ENCODE measurements at regions not wholly inside any gene's neighbourhood (a gene's known extent, or its start where the extent isn't known, plus 50 kb on each side); places are given as distances from the start of the nearest gene placed in this dataset.
A peak's percentile ranks its signal among the peaks of the same experiment; 100 is the strongest.

DNA sequence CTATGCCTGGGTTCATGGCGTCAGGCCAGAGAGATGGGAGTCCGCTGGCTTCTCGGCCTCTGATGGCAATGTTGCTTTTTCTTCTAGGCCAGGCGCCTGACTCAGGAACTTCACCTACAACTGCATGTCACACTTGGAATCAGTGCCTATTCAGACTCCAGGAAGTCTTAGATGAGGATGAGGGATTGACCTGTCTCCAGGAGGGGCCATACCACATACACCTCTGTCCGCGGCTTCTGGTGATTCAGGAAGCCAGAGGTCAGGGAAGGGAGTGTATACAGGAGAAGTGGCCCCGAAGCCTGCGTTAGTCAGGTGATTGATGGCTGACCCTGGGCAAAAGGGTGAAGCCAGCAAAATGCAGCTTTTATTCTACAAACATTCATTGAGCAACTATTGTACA is 109.1 kb upstream of the RMDN2 start:
- Histone ChIP-seq H3K9me3 (no peaks in the 10 kb centered on the region), H3K4me3 (no peak overlapping the region), H3K36me3 (replicated peaks) (no peaks in the 10 kb centered on the region), H3K4me1 (no peaks in the 10 kb centered on the region), H3K27me3 (ENCODE audit: low read depth) (no peaks in the 10 kb centered on the region)
- in situ Hi-C loops (cut with MboI; ENCODE audit: low sequenced_read_pairs) = no loop called here
- DNase-seq (ENCODE audit: low spot score in 2 of 2) = no peak

DNA sequence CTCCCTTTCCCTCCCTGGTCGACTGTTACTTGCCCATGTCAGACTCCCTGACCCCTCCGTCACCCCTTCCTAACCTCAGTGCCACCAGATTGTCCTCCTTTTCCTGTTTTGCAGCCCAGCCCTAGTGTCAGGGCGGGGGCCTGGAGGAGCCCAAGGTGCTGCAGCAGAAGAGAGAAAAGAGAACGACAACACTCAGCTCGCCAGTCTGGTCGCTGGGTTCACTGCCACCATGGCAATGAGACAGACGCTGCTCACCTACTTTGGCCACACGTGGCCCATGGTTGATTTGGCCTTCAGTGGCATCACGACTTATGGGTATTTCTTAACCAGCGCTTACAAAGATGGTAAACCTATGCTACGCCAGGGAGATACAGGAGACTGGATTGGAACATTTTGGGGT is 108.4 kb upstream of the RMDN2 start:
- H3K9me3 ChIP-seq = no peaks in the 10 kb centered on the region
- in situ Hi-C loops (cut with MboI; ENCODE audit: low sequenced_read_pairs) = no loop called here
- H3K27me3 ChIP-seq (ENCODE audit: low read depth) = no peaks in the 10 kb centered on the region
- H3K36me3 ChIP-seq (replicated peaks) = no peaks in the 10 kb centered on the region
- no peak overlapping the region for H3K4me3 ChIP-seq
- H3K4me1 ChIP-seq = no peaks in the 10 kb centered on the region
- no peak for DNase-seq (ENCODE audit: low spot score in 2 of 2)

- Histone ChIP-seq H3K4me1 (no peaks in the 10 kb centered on the region), H3K4me3 (no peak overlapping the region), H3K9me3 (no peaks in the 10 kb centered on the region), H3K27me3 (ENCODE audit: low read depth) (no peaks in the 10 kb centered on the region), H3K36me3 (replicated peaks) (no peaks in the 10 kb centered on the region)
- in situ Hi-C loops (cut with MboI; ENCODE audit: low sequenced_read_pairs) = no loop called here
- DNase-seq (ENCODE audit: low spot score in 2 of 2) = no peak
Observed at GRCh38 chr2:37819186-37819585, 105.9 kb upstream of the RMDN2 start.

DNA sequence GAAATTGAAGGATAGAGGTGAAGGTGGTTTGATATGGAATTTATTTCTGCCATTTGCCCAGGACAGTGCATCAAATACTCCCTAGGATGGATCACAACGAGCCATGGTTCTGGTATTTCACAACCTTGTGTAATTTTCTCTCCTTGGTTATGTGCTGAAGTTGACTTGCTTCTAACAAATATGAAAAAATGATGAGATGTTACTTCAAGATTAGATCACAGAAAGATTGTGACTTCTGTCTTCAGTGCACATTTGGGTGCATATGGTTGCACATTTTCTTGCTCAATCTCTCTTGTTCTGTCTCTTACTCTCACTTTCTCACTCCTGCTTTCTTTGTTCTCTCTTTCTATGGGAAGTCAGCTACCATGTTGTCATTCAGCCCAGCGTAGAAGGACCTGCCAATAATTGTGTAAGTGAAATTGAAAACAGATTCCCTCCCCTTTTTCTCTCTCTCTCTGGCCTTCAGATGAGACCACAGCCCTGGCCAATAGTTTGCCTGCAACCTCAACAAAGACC is 104.6 kb upstream of the RMDN2 start:
- no peak overlapping the region for H3K4me3 ChIP-seq
- no peaks in the 10 kb centered on the region for H3K4me1 ChIP-seq
- H3K36me3 ChIP-seq (replicated peaks) = no peaks in the 10 kb centered on the region
- DNase-seq (ENCODE audit: low spot score in 2 of 2) = no peak
- in situ Hi-C loops (cut with MboI; ENCODE audit: low sequenced_read_pairs) = no loop called here
- H3K27me3 ChIP-seq (ENCODE audit: low read depth) = no peaks in the 10 kb centered on the region
- H3K9me3 ChIP-seq = no peaks in the 10 kb centered on the region

DNA sequence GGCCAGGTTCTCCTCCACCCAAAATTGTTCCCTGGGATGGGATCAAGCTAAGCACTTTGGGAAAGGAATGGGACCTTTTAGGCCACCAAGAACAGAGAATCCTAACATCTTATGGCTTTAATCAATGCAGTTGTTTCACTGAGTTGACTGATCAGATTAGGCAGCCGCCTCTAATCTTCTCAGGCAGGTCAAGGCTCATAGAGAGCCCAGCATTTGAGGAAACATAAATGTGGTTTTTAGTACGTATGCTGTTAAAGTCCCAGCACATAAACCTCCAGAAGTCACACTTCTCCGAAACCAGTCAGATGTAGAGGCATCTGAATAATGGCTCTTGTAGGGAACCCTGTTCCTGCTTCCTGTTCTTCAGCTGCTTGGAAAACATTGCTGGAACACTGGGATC is 99.5 kb upstream of the RMDN2 start:
- DNase-seq (ENCODE audit: low spot score in 2 of 2) = no peak
- H3K9me3 ChIP-seq = no peaks in the 10 kb centered on the region
- H3K27me3 ChIP-seq (ENCODE audit: low read depth) = no peaks in the 10 kb centered on the region
- no peak overlapping the region for H3K4me3 ChIP-seq
- in situ Hi-C loops (cut with MboI; ENCODE audit: low sequenced_read_pairs) = no loop called here
- H3K36me3 ChIP-seq (replicated peaks) = no peaks in the 10 kb centered on the region
- no peaks in the 10 kb centered on the region for H3K4me1 ChIP-seq

- no peaks in the 10 kb centered on the region for H3K27me3 ChIP-seq (ENCODE audit: low read depth)
- H3K4me3 ChIP-seq = no peak overlapping the region
- H3K4me1 ChIP-seq = no peaks in the 10 kb centered on the region
- no peaks in the 10 kb centered on the region for H3K9me3 ChIP-seq
- no peak for DNase-seq (ENCODE audit: low spot score in 2 of 2)
- in situ Hi-C loops (cut with MboI; ENCODE audit: low sequenced_read_pairs) = no loop called here
- no peaks in the 10 kb centered on the region for H3K36me3 ChIP-seq (replicated peaks)
Observed at GRCh38 chr2:37826611-37827010, 98.5 kb upstream of the RMDN2 start.

GRCh38 chr2:37827455-37827854 is 97.6 kb upstream of the RMDN2 start:
- in situ Hi-C loops (cut with MboI; ENCODE audit: low sequenced_read_pairs) = no loop called here
- H3K4me3 ChIP-seq = no peak overlapping the region

DNA sequence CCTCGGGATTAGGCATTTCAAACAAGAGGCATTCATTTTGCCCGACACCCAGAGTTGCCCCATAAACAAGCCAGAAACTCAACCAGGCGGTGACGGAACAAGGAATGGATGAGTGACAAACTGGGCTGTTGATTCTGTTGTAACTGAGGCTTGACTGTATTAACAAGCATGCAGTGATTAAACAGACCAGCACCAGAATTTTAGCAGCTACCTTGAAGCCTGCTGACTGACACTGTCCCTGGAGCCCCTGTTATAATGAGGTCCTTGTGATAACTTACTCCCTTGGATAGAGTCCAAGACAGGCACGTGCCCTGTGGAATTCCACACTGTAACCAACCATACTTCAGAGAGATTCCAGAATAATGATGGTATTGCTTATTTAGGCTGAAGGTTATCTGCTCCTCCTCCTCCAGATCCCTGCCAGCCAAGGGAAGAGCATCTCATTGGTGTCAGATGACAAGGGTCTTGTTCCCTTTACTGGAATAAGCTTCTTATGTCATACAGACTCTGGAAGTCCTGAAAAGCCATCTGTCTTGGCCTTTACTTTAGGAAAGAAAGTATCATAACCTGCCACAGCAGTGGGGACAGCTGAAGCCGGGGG is 97.1 kb upstream of the RMDN2 start:
- no peaks in the 10 kb centered on the region for H3K27me3 ChIP-seq (ENCODE audit: low read depth)
- H3K9me3 ChIP-seq = no peaks in the 10 kb centered on the region
- no peaks in the 10 kb centered on the region for H3K4me1 ChIP-seq
- in situ Hi-C loops (cut with MboI; ENCODE audit: low sequenced_read_pairs) = no loop called here
- no peak for DNase-seq (ENCODE audit: low spot score in 2 of 2)
- H3K36me3 ChIP-seq (replicated peaks) = no peaks in the 10 kb centered on the region
- no peak overlapping the region for H3K4me3 ChIP-seq

More at GRCh38 chr2:37827455-37827854, 97.6 kb upstream of the RMDN2 start:
- H3K36me3 ChIP-seq (replicated peaks) = no peaks in the 10 kb centered on the region
- H3K27me3 ChIP-seq (ENCODE audit: low read depth) = no peaks in the 10 kb centered on the region
- H3K4me1 ChIP-seq = no peaks in the 10 kb centered on the region
- no peak for DNase-seq (ENCODE audit: low spot score in 2 of 2)
- no peaks in the 10 kb centered on the region for H3K9me3 ChIP-seq

DNA sequence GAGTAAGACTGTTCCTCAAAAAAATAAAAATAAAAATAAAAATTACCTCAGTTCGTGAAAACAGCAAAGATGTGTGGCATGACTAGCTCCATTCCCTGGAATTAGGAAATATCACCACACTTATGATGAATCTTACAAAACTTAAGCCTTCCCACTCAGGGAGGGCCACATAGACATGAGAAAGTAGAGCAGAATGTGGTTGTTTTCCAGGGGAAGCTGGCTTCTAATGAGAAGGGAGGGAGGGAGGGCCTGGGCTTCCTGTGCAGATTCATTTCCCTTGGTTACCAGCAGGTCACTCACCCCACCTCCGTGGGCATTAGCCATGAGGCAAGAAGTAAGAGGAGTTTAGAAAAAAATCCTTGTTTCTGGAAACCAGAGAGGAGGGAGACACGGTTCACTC is 95.9 kb upstream of the RMDN2 start:
- in situ Hi-C loops (cut with MboI; ENCODE audit: low sequenced_read_pairs) = no loop called here
- Histone ChIP-seq H3K9me3 (no peaks in the 10 kb centered on the region), H3K4me1 (no peaks in the 10 kb centered on the region), H3K36me3 (replicated peaks) (no peaks in the 10 kb centered on the region), H3K27me3 (ENCODE audit: low read depth) (no peaks in the 10 kb centered on the region), H3K4me3 (no peak overlapping the region)
- no peak for DNase-seq (ENCODE audit: low spot score in 2 of 2)

- Histone ChIP-seq H3K27me3 (ENCODE audit: low read depth) (no peaks in the 10 kb centered on the region), H3K4me1 (no peaks in the 10 kb centered on the region), H3K36me3 (replicated peaks) (no peaks in the 10 kb centered on the region), H3K4me3 (no peak overlapping the region), H3K9me3 (no peaks in the 10 kb centered on the region)
- DNase-seq (ENCODE audit: low spot score in 2 of 2) = no peak
- in situ Hi-C loops (cut with MboI; ENCODE audit: low sequenced_read_pairs) = loop anchor here (5.0 kb wide), 1 partner anchor 438 kb away; no protein-coding TSS in a partner anchor
Observed at GRCh38 chr2:37829616-37830395, 95.3 kb upstream of the RMDN2 start.

DNA sequence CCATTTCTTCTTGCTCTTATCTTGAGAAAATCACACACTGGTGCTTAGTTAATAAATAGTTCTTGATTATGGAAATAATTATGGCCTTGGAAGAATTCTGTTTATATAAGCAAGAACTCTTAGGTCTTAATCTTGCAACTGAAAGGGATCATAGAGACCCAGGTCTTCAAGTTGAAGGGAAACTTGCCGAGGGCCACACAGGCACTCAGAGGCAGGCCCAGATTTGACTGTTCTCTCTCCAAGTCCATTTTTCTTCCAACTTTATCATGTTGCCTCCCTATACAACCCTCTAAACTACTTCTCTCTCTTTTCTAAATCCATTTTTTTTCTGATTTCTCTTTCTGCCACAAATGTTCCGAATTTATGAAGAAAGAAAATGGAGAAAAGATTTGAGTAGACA is 94.5 kb upstream of the RMDN2 start:
- no peaks in the 10 kb centered on the region for H3K36me3 ChIP-seq (replicated peaks)
- H3K9me3 ChIP-seq = no peaks in the 10 kb centered on the region
- H3K27me3 ChIP-seq (ENCODE audit: low read depth) = no peaks in the 10 kb centered on the region
- H3K4me3 ChIP-seq = no peak overlapping the region
- no peaks in the 10 kb centered on the region for H3K4me1 ChIP-seq
- in situ Hi-C loops (cut with MboI; ENCODE audit: low sequenced_read_pairs) = loop anchor here (5.0 kb wide), 1 partner anchor 438 kb away; no protein-coding TSS in a partner anchor
- no peak for DNase-seq (ENCODE audit: low spot score in 2 of 2)

GRCh38 chr2:37831081-37831780 is 93.9 kb upstream of the RMDN2 start:
- Histone ChIP-seq H3K27me3 (ENCODE audit: low read depth) (no peaks in the 10 kb centered on the region), H3K4me1 (no peaks in the 10 kb centered on the region), H3K36me3 (replicated peaks) (no peaks in the 10 kb centered on the region), H3K9me3 (no peaks in the 10 kb centered on the region), H3K4me3 (no peak overlapping the region)
- in situ Hi-C loops (cut with MboI; ENCODE audit: low sequenced_read_pairs) = loop anchor here (5.0 kb wide), 1 partner anchor 439 kb away; no protein-coding TSS in a partner anchor
- DNase-seq (ENCODE audit: low spot score in 2 of 2) = no peak

GRCh38 chr2:37832590-37833197 is 92.4 kb upstream of the RMDN2 start:
- Histone ChIP-seq H3K36me3 (replicated peaks) (no peaks in the 10 kb centered on the region), H3K9me3 (no peaks in the 10 kb centered on the region), H3K27me3 (ENCODE audit: low read depth) (no peaks in the 10 kb centered on the region), H3K4me1 (no peaks in the 10 kb centered on the region), H3K4me3 (no peak overlapping the region)
- in situ Hi-C loops (cut with MboI; ENCODE audit: low sequenced_read_pairs) = loop anchor here (5.0 kb wide), 1 partner anchor 440 kb away; no protein-coding TSS in a partner anchor
- peak; percentile 84 to 94 for DNase-seq (ENCODE audit: low spot score in 2 of 2)

Measured in HAP-1 (cell line).